PC-9 (cell line): ENCODE measurements at regions not wholly inside any gene's neighbourhood (a gene's known extent, or its start where the extent isn't known, plus 50 kb on each side); places are given as distances from the start of the nearest gene placed in this dataset.

ENCODE experiments used
- EZH2 ChIP-seq: fragments of 200-600 bp; sonication (generic); IDR thresholded peaks from 2 replicates; pipeline ENCODE4 v1.8.0; 2017; ENCODE audit warnings: antibody characterized with exemption, low read depth
- TF ChIP-seq, protein P1 (sequence below): fragments of 200-600 bp; sonication (generic); conservative IDR thresholded peaks from 2 replicates; pipeline ENCODE4 v1.6.1; 2017; ENCODE audit warnings: mixed run types, antibody characterized with exemption, mild to moderate bottlenecking, moderate library complexity

DNA sequence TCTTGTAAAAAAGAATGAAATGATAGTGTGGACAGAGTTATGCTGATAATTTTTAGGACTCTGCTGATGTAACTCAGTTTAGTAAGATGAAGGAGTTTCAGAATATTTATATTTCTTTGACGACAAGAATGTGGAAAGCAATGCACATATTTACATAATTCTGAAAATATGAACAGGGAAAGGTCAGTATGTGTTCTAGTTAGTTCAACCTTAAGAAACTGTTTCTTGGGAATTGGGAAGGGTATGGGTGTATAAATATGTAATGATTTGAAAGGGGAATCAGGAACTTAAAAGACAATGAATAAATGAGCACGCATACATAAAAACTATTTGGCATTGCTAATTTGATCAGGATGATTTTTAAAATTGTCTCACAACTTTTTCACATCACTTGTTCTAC lies 1226.1 kb downstream of the SI start:
- TF ChIP-seq, protein P1, sequence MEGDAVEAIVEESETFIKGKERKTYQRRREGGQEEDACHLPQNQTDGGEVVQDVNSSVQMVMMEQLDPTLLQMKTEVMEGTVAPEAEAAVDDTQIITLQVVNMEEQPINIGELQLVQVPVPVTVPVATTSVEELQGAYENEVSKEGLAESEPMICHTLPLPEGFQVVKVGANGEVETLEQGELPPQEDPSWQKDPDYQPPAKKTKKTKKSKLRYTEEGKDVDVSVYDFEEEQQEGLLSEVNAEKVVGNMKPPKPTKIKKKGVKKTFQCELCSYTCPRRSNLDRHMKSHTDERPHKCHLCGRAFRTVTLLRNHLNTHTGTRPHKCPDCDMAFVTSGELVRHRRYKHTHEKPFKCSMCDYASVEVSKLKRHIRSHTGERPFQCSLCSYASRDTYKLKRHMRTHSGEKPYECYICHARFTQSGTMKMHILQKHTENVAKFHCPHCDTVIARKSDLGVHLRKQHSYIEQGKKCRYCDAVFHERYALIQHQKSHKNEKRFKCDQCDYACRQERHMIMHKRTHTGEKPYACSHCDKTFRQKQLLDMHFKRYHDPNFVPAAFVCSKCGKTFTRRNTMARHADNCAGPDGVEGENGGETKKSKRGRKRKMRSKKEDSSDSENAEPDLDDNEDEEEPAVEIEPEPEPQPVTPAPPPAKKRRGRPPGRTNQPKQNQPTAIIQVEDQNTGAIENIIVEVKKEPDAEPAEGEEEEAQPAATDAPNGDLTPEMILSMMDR, result no peak
- no peak for TF ChIP-seq EZH2
